ENCODE measurements at regions not wholly inside any gene's neighbourhood (a gene's known extent, or its start where the extent isn't known, plus 50 kb on each side); places are given as distances from the start of the nearest gene placed in this dataset.

DNA sequence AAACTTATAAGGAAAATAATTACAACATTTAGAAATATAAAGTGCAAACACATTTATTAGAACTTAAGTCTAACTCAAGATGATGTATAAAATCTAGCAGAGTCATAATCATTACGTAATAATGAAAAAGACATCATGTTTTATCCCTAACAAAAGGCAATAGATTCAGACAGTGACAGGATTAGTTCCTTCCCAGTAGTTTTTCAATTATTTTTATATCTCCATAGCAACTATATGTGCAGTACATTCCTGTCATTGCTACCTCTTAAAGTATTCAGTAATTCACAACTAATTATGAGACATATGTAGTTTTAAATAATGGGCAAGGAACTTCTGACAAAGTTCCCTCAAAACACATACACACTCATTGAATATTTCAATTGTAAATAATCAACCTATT lies 687.9 kb downstream of the CCDC85A start:
- TF ChIP-seq, protein P1, sequence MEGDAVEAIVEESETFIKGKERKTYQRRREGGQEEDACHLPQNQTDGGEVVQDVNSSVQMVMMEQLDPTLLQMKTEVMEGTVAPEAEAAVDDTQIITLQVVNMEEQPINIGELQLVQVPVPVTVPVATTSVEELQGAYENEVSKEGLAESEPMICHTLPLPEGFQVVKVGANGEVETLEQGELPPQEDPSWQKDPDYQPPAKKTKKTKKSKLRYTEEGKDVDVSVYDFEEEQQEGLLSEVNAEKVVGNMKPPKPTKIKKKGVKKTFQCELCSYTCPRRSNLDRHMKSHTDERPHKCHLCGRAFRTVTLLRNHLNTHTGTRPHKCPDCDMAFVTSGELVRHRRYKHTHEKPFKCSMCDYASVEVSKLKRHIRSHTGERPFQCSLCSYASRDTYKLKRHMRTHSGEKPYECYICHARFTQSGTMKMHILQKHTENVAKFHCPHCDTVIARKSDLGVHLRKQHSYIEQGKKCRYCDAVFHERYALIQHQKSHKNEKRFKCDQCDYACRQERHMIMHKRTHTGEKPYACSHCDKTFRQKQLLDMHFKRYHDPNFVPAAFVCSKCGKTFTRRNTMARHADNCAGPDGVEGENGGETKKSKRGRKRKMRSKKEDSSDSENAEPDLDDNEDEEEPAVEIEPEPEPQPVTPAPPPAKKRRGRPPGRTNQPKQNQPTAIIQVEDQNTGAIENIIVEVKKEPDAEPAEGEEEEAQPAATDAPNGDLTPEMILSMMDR (IDR thresholded peaks at IDR 0.05; ENCODE audit: borderline replicate concordance, control extremely low read depth, extremely low read depth, insufficient read depth, missing control alignments), result no peak
- no peak for DNase-seq (ENCODE audit: low spot score)
- in situ Hi-C loops (cut with MboI; ENCODE audit: low sequenced_read_pairs, unreplicated experiment), result no loop called here

GRCh38 chr2:56874717-56875116 lies 690.9 kb downstream of the CCDC85A start:
- in situ Hi-C loops (cut with MboI; ENCODE audit: low sequenced_read_pairs, unreplicated experiment), result no loop called here
- TF ChIP-seq, protein P1 (IDR thresholded peaks at IDR 0.05; ENCODE audit: borderline replicate concordance, control extremely low read depth, extremely low read depth, insufficient read depth, missing control alignments), result no peak
- no peak for DNase-seq (ENCODE audit: low spot score)

- in situ Hi-C loops (cut with MboI; ENCODE audit: low sequenced_read_pairs, unreplicated experiment), result no loop called here
- TF ChIP-seq, protein P1 (IDR thresholded peaks at IDR 0.05; ENCODE audit: borderline replicate concordance, control extremely low read depth, extremely low read depth, insufficient read depth, missing control alignments), result no peak
- no peak for DNase-seq (ENCODE audit: low spot score)
Measured at GRCh38 chr2:56889738-56890137, 705.9 kb downstream of the CCDC85A start.

DNA sequence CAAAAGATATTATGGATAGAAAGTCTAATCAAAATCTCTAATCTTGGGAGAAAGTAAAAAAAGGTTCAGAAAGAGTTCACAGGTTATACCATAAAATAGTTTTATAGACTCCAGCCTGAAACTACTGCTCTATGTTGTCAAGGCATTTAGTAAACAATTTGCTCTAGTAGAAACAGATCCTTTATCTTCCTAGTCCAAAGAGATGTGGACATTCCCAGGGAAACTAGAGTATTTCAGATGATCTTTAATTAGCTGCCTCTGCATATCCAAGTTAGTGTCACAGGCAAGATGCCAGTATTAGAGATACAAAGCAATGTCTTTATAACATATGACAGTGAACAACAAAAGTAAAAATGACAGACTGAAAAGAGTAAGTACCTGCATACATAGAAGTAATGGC lies 708.6 kb downstream of the CCDC85A start:
- TF ChIP-seq, protein P1 (IDR thresholded peaks at IDR 0.05; ENCODE audit: borderline replicate concordance, control extremely low read depth, extremely low read depth, insufficient read depth, missing control alignments), result no peak
- no peak for DNase-seq (ENCODE audit: low spot score)
- in situ Hi-C loops (cut with MboI; ENCODE audit: low sequenced_read_pairs, unreplicated experiment), result no loop called here

GRCh38 chr2:56898986-56899385 lies 715.2 kb downstream of the CCDC85A start:
- TF ChIP-seq, protein P1 (IDR thresholded peaks at IDR 0.05; ENCODE audit: borderline replicate concordance, control extremely low read depth, extremely low read depth, insufficient read depth, missing control alignments), result no peak
- DNase-seq (ENCODE audit: low spot score), result no peak
- in situ Hi-C loops (cut with MboI; ENCODE audit: low sequenced_read_pairs, unreplicated experiment), result no loop called here

DNA sequence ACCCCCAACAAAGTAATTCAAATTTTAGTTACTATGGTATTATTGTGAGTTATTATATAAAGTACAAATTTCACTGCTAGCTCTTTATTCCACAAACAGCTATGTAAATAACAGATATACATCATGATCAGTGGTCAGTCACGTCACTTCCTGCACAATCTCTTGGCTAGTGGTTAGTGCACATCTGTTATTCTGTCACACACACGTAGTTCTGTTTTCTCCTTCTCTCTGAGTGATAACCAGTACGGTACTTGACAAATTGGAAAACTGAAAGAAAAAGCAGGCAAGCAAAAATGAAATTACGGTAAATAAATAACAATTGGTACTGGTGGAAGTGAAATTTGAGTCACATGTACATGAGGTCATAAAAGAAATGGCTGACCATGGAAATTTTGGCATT lies 728.7 kb downstream of the CCDC85A start:
- TF ChIP-seq, protein P1 (IDR thresholded peaks at IDR 0.05; ENCODE audit: borderline replicate concordance, control extremely low read depth, extremely low read depth, insufficient read depth, missing control alignments), result no peak
- in situ Hi-C loops (cut with MboI; ENCODE audit: low sequenced_read_pairs, unreplicated experiment), result no loop called here
- no peak for DNase-seq (ENCODE audit: low spot score)

DNA sequence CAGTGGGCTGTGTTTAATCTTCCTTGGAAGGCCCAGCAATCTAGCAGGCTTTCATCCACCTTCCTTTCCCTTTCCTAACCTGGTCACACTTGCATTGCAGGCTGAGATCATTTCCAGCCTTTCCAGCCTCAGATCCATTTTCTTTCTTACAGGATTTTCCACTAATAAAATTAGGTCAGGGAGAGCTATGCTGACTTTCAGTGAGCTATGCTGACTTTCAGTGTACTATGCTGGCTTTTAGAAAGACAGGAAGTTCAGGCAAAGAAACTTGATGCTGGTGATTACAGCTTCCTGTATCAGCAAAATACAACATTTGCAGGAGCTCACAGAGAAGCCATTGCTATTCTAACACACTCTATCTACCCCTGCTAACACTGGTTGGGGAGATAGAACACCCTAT lies 735.0 kb downstream of the CCDC85A start:
- in situ Hi-C loops (cut with MboI; ENCODE audit: low sequenced_read_pairs, unreplicated experiment), result no loop called here

More for the DNA sequence above, 735.0 kb downstream of the CCDC85A start:
- TF ChIP-seq, protein P1 (IDR thresholded peaks at IDR 0.05; ENCODE audit: borderline replicate concordance, control extremely low read depth, extremely low read depth, insufficient read depth, missing control alignments), result no peak
- DNase-seq (ENCODE audit: low spot score), result no peak

All from GM13976 (cell line).